ENCODE measurements at regions not wholly inside any gene's neighbourhood (a gene's known extent, or its start where the extent isn't known, plus 50 kb on each side); places are given as distances from the start of the nearest gene placed in this dataset.

GRCh38 chr20:36093804-36094145 is 60.8 kb upstream of the EPB41L1 start:
- Histone ChIP-seq H2BK5ac (ENCODE audit: low read depth, low read length, poor library complexity, severe bottlenecking) (no peak overlapping the region), H4K20me1 (ENCODE audit: insufficient read depth, low read length) (0 out of 2 replicates have a peak, but pooled peaks cover 2% of the 10 kb centered on the region), H3K27ac (ENCODE audit: insufficient read depth, low read length) (no peak overlapping the region), H3K4me1 (ENCODE audit: control insufficient read depth, insufficient read depth, low read length) (peaks cover 7% of the 10 kb centered on the region; the same call in 1 of the 2 replicates), H3K23ac (ENCODE audit: low read depth, low read length) (no peak overlapping the region), H3K9me3 (ENCODE audit: control insufficient read depth, insufficient read depth, low read length) (no peaks in the 10 kb centered on the region), H3K4ac (ENCODE audit: low read depth, low read length) (no peak overlapping the region), H2BK20ac (ENCODE audit: low read depth, low read length) (no peak overlapping the region), H3K9ac (ENCODE audit: low read depth, low read length) (no peak overlapping the region), H2BK15ac (ENCODE audit: low read depth, low read length) (no peak overlapping the region), H3K27me3 (ENCODE audit: control insufficient read depth, insufficient read depth, low read length) (peaks cover 43% of the 10 kb centered on the region), H3K56ac (ENCODE audit: extremely low read depth, insufficient read depth, low read length) (no peak overlapping the region), H4K91ac (ENCODE audit: insufficient read depth, low read depth, low read length) (no peak overlapping the region), H3K18ac (ENCODE audit: low read depth, low read length) (no peak overlapping the region), H4K8ac (ENCODE audit: low read depth in 2 of 2, low read length in 2 of 2) (no peak overlapping the region), H3K36me3 (ENCODE audit: control insufficient read depth, insufficient read depth, low read length) (no peaks in the 10 kb centered on the region), H3K4me3 (ENCODE audit: insufficient read depth, low read depth, low read length) (no peak overlapping the region), H2AK5ac (ENCODE audit: low read depth, low read length) (no peak overlapping the region), H3K14ac (replicated peaks; ENCODE audit: low read depth, low read length) (no peak overlapping the region), H3K4me2 (ENCODE audit: low read depth, low read length) (peak overlapping the region; percentile 77; the same call in 1 of the 2 replicates), H2AK9ac (replicated peaks; ENCODE audit: low read depth, low read length, poor library complexity) (peak overlapping the region; percentile 8), H4K5ac (ENCODE audit: low read depth, low read length) (no peak overlapping the region), H3K9me1 (ENCODE audit: insufficient read depth, low read length) (peaks cover 8% of the 10 kb centered on the region; the same call in 1 of the 2 replicates), H2BK120ac (ENCODE audit: low read depth, low read length) (no peak overlapping the region), H2AFZ (replicated peaks; ENCODE audit: low read length, poor library complexity) (peak overlapping the region; percentile 87), H3K79me1 (ENCODE audit: low read depth in 1 of 2, low read length in 2 of 2) (no peaks in the 10 kb centered on the region)
- ChIA-PET POLR2A (ENCODE audit: unreplicated experiment) (no interaction called here), CTCF (no interaction called here)
- in situ Hi-C loops (cut with MboI; ENCODE audit: low sequenced_read_pairs): no loop called here
- TF ChIP-seq CEBPB (IDR thresholded peaks at IDR 0.05; ENCODE audit: low read depth, low read length): no peak
- DNase-seq (no peak), ATAC-seq (ENCODE audit: low read depth) (no peak)
- dilution Hi-C loops (cut with HindIII; ENCODE audit: low sequenced_read_pairs, unreplicated experiment): no loop called here
- BruUV-seq (replicated peaks): no TSS peak
- intact Hi-C loops (cut with micrococcal nuclease): no loop called here
- no CpG with 5 or more reads among the region's 2 CpGs for WGBS, 2 experiments (ENCODE audit: extremely low coverage in 2 of 2, insufficient read length in 1 of 2)

Data from IMR-90 (cell line).